ENCODE measurements at regions not wholly inside any gene's neighbourhood (a gene's known extent, or its start where the extent isn't known, plus 50 kb on each side); places are given as distances from the start of the nearest gene placed in this dataset.

DNA sequence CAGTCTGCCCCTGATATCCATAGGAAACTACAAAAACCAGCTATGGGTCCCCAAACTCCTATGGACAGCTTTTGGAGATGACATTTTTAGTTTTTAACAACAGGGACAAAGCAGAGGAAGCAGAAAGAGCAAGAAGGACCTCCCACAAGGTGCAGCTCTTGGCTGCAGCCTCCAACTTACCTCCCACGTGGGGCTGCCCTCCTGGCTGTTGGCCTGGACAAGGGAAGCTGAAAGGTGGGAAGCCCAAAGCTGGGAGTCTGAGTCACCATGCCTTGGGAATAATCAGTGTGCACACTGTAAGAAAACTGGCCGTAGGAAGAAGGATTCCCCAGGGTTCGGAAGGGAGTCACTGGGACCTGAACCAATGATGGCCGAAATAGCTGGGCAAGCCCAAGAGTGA, 51.8 kb upstream of the PAX1 start:
- DNase-seq (ENCODE audit: low spot score) = no peak

DNA sequence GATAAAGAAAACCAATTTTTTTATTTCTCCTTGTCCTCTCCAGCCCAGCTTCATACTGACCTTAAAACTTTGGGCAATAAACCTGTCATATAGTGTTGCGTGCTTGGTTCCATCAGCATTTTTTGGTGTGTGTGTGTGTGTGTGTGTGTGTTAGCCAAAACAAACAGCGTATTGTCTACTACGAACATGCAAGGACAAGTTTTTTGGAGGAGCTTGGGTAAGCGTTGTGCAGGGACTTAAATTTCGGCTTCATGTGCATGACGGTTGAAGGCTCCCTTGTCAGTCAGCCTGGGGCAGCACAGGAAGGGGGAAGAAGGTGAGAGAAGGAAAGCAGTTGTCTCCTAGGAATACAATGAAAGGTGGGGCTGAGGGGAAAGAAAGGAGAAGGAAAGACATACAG, 62.0 kb upstream of the PAX1 start:
- no peak for DNase-seq (ENCODE audit: low spot score)

DNA sequence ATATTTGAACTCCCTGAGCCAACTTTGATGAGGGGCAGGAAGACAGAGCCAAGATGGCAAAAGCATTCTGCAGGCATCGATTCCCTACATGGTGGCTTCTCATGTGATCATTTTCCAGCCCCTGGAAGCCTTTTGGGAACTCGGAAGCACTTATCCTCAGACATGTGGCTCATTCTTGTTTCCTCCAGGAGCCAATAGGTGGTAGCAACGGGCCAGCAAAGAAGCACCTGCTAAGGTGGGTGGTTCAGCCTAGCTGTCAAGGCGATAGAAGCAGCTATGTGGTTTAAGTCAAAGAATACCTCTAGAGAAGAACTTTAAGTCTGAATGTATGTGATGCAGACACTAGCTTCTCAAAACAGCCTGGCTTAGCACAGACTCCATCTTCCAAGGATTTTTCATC, 64.9 kb upstream of the PAX1 start:
- no peak for DNase-seq (ENCODE audit: low spot score)

DNA sequence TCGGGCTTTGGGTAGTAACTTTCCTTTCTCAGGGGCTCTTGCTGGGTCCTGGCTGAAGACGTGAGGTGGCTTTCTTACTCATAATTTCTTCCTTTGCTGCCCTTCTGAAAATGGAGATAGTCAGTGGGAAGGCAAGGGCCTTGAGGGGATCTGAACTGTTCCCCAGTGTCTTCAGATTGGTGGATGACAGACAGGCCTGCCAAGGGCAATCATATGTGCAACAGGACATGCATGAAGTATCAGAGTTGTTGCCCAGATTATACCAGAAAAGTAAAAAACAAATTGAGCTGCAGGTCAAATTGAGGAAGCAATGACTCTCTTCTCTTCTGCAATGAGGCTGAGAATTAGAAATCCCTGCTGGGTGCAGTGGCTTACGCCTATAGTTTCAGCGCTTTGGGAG, 71.6 kb upstream of the PAX1 start:
- no peak for DNase-seq (ENCODE audit: low spot score)

DNA sequence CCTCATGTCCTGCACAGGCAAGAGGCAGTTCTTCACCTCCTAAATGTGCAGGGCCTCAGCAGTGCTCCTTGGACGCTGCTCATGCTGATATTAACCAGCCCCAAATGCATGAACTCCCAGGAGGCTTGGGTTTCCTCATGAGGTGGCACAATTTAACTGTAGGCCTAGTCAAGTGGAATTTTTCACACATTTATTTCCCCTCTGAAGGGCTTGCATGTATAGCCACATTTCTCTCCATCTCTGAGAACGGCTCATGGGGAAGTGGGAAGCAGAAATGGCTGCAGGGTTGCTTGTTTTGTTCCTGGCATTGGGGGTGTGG, 72.8 kb upstream of the PAX1 start:
- no peak for DNase-seq (ENCODE audit: low spot score)

GRCh38 chr20:21632031-21632734, 73.3 kb upstream of the PAX1 start:
- DNase-seq (ENCODE audit: low spot score) = no peak

GRCh38 chr20:21628800-21629199, 76.7 kb upstream of the PAX1 start:
- DNase-seq (ENCODE audit: low spot score) = no peak

- DNase-seq (ENCODE audit: low spot score) = no peak
Observed at GRCh38 chr20:21623781-21624094, 81.7 kb upstream of the PAX1 start.

DNA sequence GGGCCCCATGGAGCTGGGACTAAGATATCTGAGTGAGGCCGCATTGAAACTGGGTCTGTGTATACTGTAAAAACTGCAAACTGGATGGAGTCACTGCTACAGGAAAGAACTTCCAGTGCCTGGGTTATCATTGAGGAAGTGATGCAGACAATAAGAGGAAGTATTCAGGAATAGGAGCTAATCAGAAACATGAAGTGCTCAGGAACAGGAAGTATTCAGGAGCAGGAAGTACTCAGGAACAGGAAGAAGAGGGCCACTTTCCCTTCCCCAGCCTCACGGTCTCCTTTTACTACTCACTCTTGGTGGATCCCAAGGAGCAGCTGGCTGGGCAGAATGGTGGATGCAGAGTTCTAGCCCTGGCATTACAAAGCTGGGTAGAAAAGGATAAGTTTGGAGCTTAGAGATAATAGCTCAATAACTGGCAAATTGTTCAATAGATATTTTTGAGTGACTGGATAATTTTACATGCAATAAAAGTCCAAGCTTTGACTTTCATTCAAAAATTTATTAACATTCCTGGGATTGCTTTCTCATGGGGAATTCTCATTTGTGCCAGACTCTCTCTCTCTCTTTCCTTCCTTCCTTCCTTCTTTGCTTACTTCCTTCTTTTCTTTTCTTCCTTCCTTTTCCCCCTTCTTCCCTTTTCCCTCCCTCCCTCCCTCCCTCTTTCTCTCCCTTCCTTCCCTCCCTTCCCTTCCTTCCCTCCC, 82.2 kb upstream of the PAX1 start:
- no peak for DNase-seq (ENCODE audit: low spot score)

DNA sequence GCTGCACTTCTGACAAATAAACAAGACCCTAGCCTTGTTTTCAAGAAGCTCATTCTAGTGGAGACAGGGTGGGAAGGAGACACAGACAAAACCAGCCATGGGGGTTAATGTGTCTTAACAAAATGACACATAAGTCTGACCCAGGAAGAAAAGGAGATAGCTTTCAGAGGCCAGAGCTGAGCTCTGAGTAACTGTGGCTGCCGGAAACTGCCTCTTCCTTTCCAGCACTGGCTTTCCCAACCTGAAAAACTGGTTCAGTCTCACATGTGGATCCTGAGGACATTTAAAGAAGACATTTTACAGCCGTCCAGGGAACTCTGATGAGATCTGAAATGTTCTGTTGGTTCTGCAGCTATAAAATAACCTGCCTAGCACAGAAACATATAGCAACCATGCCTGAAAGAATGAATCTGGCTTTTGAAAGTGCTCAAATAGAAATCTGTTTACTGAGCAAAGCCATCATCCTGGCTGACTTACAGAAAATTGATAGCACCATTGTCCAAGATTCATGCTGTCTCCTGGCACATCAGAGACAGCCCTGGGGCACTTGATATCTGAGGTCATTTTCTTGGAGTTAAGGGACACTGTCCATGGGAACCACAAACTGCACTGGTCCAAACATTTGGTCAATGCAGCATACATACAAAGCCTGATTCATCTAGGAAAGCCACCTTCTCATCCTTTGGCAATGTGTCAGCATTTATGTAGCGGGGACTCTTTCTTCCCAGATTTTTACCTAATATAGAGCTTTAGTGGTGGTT, 83.2 kb upstream of the PAX1 start:
- no peak for DNase-seq (ENCODE audit: low spot score)

GRCh38 chr20:21618759-21619416, 86.6 kb upstream of the PAX1 start:
- no peak for DNase-seq (ENCODE audit: low spot score)

DNA sequence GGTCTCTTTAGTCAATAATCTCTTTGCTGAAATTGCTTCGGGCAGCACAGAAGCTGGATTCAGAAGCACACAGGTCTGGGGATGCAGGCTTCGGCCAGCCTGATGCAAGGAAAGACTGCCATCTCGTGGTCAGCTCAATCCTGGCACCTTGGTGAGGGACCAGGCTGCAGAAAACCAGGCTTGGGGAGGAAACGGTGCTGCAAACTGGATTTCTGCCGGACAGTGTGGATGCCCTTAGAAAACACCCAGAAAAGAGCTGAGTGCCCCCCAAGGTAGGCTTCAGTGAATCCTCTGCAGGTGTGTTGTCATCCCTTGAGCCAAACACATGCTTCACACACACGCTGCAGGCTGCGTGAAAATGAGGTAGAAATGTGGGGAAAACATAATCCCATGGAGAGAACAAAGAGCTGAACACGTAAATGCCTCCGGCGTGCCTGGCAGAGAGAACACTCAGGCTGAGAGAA, 89.8 kb upstream of the PAX1 start:
- peak; percentile 22 for DNase-seq (ENCODE audit: low spot score)

DNA sequence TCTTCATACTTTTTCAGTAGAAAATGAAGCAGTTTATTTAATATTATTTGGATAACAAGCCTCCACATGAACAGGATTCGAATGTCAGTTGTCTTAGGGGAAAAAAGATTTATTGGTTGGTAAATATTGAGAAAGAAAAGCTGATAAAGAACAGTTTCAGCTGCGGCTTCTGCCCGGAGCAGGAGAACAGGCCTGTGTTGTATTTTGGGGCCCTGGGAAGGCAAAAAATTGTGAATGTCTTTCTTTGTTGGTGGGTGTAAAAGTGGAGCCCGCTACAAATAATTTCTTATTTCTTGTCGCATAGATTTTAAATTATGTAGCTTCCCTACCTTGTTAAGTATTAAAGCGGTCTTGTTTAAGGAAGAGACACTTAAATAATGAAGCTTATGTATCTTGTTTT, 90.5 kb upstream of the PAX1 start:
- no peak for DNase-seq (ENCODE audit: low spot score)

- no peak for DNase-seq (ENCODE audit: low spot score)
Observed at GRCh38 chr20:21613512-21613911, 92.0 kb upstream of the PAX1 start.

DNA sequence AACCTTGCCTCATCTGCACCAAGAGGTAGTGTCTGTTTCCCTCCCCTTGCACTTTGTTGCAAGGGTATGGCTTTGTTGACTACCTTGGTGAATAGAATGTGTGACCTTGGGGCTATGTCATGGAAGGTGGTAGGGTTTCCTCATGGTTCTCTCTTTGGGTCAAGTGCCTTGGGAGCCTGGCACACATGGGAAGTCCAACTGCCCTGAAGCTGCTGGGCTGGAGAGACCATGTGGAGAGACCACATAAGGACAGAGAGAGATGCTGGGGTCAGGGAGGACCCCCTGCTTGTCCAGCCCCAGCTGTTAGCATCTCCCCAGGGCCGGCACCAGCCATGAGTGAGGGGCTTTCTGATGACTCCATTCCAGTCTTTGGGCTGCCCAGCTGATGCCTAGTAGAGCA, 95.5 kb upstream of the PAX1 start:
- DNase-seq (ENCODE audit: low spot score) = no peak

DNA sequence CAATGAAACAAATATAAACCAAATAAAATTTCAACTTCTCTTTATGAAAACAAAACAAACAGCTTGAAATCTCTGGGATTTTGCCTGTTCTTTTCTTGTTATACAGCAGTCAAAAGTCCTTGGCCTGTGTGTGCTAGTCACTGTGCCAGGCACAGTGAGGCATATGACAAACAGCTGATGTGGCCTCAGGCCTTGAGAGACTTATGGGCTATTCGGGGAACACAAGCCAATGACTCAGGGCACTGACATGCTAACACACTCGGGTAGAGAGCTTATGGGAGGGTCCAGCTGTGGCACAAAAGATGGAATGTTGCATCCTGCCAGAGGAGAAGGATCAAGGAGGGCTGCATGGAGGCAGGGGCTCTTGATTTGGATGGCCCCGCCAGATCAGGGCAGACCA, 95.4 kb upstream of the NKX2-2 start:
- no peak for DNase-seq (ENCODE audit: low spot score)

GRCh38 chr20:21608777-21609176, 94.9 kb upstream of the NKX2-2 start:
- DNase-seq (ENCODE audit: low spot score) = no peak

GRCh38 chr20:21607971-21608725, 94.3 kb upstream of the NKX2-2 start:
- DNase-seq (ENCODE audit: low spot score) = no peak

- no peak for DNase-seq (ENCODE audit: low spot score)
Observed at GRCh38 chr20:21601799-21602198, 87.9 kb upstream of the NKX2-2 start.

DNA sequence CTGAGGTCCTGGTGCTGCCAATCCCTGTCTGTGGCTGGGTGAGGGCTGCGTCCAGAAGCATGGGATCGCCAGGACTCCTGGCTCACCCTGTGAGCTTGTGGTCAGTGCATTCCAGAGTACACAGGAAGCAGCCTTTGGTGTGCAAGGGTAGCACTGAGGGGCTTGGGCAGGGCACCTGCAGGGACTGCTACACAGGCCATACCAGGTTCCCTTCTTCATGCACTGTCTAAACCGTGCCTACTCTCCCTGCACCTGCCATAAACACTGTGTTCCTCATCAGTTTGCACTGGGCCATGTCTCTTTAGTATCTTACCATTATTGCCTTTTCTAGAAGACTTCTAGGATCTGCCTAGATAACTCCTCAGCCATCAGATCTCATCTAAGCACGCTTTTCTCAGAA, 72.8 kb upstream of the NKX2-2 start:
- DNase-seq (ENCODE audit: low spot score) = no peak

DNA sequence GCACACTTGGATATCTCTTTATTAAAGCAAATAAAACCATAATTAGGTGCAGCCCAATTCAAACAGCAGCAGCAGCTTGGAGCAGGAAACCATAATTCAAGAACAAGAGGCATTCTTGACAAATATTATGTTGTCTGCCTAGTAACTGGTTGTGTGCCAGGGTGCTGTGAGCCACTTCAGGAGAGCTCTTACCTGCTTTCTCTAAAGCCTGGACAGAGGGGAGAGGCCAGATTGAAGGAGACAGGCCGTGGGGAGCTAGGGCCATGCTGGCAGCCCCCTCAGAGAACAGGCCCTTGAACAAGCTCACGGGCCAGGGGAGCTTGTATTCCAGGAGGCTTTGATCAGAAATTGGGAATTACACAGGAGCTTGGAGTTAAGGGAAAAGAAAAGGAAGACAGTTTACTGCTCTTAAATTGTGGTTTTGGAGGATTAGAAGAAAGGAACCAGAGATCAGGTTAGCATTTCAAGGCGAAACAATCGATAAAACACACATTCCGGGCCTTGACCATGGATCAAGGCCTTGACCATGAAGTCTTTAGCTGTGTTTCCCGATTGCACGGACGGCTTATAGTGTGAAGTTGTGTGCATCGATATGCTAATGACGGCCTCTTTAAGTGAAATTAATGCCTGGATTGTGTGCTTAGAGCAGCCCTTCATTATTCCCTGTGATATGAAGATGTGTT, 69.8 kb upstream of the NKX2-2 start:
- DNase-seq (ENCODE audit: low spot score) = no peak

DNA sequence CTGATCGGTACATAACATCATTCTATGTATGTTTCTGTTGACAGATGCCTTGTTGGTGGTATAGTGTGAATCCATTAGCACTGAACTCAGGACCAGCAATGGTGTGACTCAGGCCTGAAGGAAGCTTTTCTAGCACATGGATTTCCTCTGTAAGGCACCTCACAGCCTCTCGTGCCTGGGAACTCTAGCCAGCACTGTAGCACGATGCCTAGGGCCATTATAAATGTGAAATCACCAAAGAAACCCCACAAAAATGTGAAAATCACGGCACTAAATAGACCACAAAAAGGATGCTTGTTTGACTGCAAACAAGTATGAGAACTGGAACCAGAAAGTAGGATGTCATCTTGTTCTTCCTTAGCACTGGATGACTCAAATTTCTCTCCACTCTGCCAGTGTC, 63.7 kb upstream of the NKX2-2 start:
- DNase-seq (ENCODE audit: low spot score) = no peak

Measured in CD4-positive, alpha-beta T cell treated with Interleukin-2 at 100 ng/mL for 4 hours (primary cell).